ENCODE measurements at regions not wholly inside any gene's neighbourhood (a gene's known extent, or its start where the extent isn't known, plus 50 kb on each side); places are given as distances from the start of the nearest gene placed in this dataset.

DNA sequence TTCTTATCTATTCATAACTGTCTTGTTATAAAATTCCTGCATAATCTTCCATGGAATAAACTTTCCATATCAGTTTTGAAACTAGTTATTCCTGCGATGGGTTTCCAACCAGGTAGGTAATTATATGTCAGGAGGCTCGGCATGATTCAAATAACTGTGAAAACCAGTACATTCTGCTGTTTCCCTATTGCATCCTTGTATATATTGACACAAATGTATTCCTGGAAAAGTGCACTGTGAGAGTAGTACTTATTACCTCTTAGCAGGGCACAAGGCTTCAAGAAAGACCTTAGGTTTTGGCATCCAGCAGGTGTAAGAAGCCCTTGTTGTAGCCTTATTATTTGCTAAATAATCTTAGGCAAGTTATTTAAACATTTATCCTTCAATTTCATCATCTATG lies 1131.3 kb upstream of the ATXN8OS start:
- no peak overlapping the region for H3K4me3 ChIP-seq (ENCODE audit: low read depth, low read length)
- TF ChIP-seq, protein P1, sequence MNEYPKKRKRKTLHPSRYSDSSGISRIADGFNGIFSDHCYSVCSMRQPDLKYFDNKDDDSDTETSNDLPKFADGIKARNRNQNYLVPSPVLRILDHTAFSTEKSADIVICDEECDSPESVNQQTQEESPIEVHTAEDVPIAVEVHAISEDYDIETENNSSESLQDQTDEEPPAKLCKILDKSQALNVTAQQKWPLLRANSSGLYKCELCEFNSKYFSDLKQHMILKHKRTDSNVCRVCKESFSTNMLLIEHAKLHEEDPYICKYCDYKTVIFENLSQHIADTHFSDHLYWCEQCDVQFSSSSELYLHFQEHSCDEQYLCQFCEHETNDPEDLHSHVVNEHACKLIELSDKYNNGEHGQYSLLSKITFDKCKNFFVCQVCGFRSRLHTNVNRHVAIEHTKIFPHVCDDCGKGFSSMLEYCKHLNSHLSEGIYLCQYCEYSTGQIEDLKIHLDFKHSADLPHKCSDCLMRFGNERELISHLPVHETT (tag by site-specific recombination; IDR thresholded peaks at IDR 0.05) = no peak
- TF ChIP-seq, protein P2, sequence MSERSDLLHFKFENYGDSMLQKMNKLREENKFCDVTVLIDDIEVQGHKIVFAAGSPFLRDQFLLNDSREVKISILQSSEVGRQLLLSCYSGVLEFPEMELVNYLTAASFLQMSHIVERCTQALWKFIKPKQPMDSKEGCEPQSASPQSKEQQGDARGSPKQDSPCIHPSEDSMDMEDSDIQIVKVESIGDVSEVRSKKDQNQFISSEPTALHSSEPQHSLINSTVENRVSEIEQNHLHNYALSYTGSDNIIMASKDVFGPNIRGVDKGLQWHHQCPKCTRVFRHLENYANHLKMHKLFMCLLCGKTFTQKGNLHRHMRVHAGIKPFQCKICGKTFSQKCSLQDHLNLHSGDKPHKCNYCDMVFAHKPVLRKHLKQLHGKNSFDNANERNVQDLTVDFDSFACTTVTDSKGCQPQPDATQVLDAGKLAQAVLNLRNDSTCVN (tag by site-specific recombination; optimal IDR thresholded peaks at IDR 0.05) = no peak
- TF ChIP-seq KLF9 (tag by site-specific recombination; IDR thresholded peaks at IDR 0.05; ENCODE audit: low read depth) (no peak), ZNF600 (tag by site-specific recombination; IDR thresholded peaks at IDR 0.05) (no peak), ZBTB21 (tag by site-specific recombination; IDR thresholded peaks at IDR 0.05) (no peak), ZBTB20 (tag by site-specific recombination; IDR thresholded peaks at IDR 0.05) (no peak), ZBTB48 (tag by site-specific recombination; IDR thresholded peaks at IDR 0.05) (no peak)
- TF ChIP-seq, protein P3, sequence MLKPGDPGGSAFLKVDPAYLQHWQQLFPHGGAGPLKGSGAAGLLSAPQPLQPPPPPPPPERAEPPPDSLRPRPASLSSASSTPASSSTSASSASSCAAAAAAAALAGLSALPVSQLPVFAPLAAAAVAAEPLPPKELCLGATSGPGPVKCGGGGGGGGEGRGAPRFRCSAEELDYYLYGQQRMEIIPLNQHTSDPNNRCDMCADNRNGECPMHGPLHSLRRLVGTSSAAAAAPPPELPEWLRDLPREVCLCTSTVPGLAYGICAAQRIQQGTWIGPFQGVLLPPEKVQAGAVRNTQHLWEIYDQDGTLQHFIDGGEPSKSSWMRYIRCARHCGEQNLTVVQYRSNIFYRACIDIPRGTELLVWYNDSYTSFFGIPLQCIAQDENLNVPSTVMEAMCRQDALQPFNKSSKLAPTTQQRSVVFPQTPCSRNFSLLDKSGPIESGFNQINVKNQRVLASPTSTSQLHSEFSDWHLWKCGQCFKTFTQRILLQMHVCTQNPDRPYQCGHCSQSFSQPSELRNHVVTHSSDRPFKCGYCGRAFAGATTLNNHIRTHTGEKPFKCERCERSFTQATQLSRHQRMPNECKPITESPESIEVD (tag by site-specific recombination; IDR thresholded peaks at IDR 0.05) = no peak
- H3K4me1 ChIP-seq (ENCODE audit: control insufficient read depth, insufficient read depth, low read length) = no peaks in the 10 kb centered on the region
- no peak overlapping the region for H3K27ac ChIP-seq (ENCODE audit: extremely low read depth, low read depth, low read length)
- POLR2A ChIA-PET = no interaction called here
- H3K9me3 ChIP-seq (ENCODE audit: control insufficient read depth, insufficient read depth, low read depth, low read length) = no peaks in the 10 kb centered on the region
- no peaks in the 10 kb centered on the region for H3K36me3 ChIP-seq (ENCODE audit: control insufficient read depth in 2 of 2, insufficient read depth in 1 of 2, low read length in 2 of 2)
- CTCF ChIA-PET = interaction anchor here (0.7 kb wide), 1 partner anchor 13 kb away, joined by 3 read pairs; no protein-coding TSS in a partner anchor

DNA sequence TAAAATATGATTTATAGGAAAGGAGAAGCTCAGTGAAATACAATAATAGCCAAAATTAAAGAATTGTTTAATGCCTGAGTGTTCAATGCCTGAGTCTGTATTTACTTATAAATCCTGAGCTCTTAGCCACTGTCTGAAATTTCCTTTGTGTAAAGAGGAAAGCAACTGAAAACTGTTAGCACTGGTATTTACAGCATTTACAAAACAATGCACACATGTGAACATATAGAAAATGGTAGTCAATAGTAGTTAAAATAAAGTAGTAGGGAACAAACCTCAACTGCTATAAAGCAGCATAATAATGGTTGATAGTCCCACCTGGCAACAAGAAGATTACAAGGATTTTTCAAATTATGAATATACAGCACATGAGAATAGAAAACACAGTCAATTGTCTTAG lies 1137.1 kb upstream of the ATXN8OS start:
- Histone ChIP-seq H3K27ac (ENCODE audit: extremely low read depth, low read depth, low read length) (no peak overlapping the region), H3K9me3 (ENCODE audit: control insufficient read depth, insufficient read depth, low read depth, low read length) (no peaks in the 10 kb centered on the region), H3K4me1 (ENCODE audit: control insufficient read depth, insufficient read depth, low read length) (no peaks in the 10 kb centered on the region), H3K36me3 (ENCODE audit: control insufficient read depth in 2 of 2, insufficient read depth in 1 of 2, low read length in 2 of 2) (no peaks in the 10 kb centered on the region), H3K4me3 (ENCODE audit: low read depth, low read length) (no peak overlapping the region)
- POLR2A ChIA-PET = no interaction called here
- no peak for TF ChIP-seq MYNN (tag by site-specific recombination; IDR thresholded peaks at IDR 0.05; ENCODE audit: borderline replicate concordance)
- TF ChIP-seq ZFHX2 (tag by site-specific recombination; conservative IDR thresholded peaks at IDR 0.05) = no peak
- TF ChIP-seq, protein P4, sequence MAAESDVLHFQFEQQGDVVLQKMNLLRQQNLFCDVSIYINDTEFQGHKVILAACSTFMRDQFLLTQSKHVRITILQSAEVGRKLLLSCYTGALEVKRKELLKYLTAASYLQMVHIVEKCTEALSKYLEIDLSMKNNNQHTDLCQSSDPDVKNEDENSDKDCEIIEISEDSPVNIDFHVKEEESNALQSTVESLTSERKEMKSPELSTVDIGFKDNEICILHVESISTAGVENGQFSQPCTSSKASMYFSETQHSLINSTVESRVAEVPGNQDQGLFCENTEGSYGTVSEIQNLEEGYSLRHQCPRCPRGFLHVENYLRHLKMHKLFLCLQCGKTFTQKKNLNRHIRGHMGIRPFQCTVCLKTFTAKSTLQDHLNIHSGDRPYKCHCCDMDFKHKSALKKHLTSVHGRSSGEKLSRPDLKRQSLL (tag by site-specific recombination; IDR thresholded peaks at IDR 0.05) = no peak
- no peak for TF ChIP-seq ZNF157 (tag by site-specific recombination; IDR thresholded peaks at IDR 0.05)
- no peak for TF ChIP-seq ZNF558 (tag by site-specific recombination; IDR thresholded peaks at IDR 0.05)
- TF ChIP-seq ZNF473 (tag by site-specific recombination; IDR thresholded peaks at IDR 0.05) = no peak
- TF ChIP-seq ZNF600 (tag by site-specific recombination; IDR thresholded peaks at IDR 0.05) = no peak
- TF ChIP-seq TCF7L2 (IDR thresholded peaks at IDR 0.05; ENCODE audit: borderline replicate concordance, low read depth, low read length) = no peak
- no peak for TF ChIP-seq ZNF37A (tag by site-specific recombination; IDR thresholded peaks at IDR 0.05)
- no peak for TF ChIP-seq ZNF544 (tag by site-specific recombination; IDR thresholded peaks at IDR 0.05)
- no peak for TF ChIP-seq ZNF175 (tag by site-specific recombination; IDR thresholded peaks at IDR 0.05)
- no peak for TF ChIP-seq ZNF416 (tag by site-specific recombination; IDR thresholded peaks at IDR 0.05)
- TF ChIP-seq, protein P5, sequence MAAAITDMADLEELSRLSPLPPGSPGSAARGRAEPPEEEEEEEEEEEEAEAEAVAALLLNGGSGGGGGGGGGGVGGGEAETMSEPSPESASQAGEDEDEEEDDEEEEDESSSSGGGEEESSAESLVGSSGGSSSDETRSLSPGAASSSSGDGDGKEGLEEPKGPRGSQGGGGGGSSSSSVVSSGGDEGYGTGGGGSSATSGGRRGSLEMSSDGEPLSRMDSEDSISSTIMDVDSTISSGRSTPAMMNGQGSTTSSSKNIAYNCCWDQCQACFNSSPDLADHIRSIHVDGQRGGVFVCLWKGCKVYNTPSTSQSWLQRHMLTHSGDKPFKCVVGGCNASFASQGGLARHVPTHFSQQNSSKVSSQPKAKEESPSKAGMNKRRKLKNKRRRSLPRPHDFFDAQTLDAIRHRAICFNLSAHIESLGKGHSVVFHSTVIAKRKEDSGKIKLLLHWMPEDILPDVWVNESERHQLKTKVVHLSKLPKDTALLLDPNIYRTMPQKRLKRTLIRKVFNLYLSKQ (tag by site-specific recombination; IDR thresholded peaks at IDR 0.05; ENCODE audit: borderline replicate concordance) = no peak
- no peak for TF ChIP-seq ZNF514 (tag by site-specific recombination; IDR thresholded peaks at IDR 0.05)
- TF ChIP-seq ZEB2 (tag by site-specific recombination; IDR thresholded peaks at IDR 0.05) = no peak
- no peak for TF ChIP-seq GLIS2 (tag by site-specific recombination; IDR thresholded peaks at IDR 0.05)
- TF ChIP-seq, protein P6, sequence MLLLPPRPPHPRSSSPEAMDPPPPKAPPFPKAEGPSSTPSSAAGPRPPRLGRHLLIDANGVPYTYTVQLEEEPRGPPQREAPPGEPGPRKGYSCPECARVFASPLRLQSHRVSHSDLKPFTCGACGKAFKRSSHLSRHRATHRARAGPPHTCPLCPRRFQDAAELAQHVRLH (tag by site-specific recombination; IDR thresholded peaks at IDR 0.05) = no peak
- TF ChIP-seq ZNF529 (tag by site-specific recombination; IDR thresholded peaks at IDR 0.05; ENCODE audit: insufficient replicate concordance) = no peak
- TF ChIP-seq ZNF302 (tag by site-specific recombination; IDR thresholded peaks at IDR 0.05; ENCODE audit: low read depth) = no peak
- CTCF ChIA-PET = no interaction called here
